GM12878 (cell line): ENCODE measurements at regions not wholly inside any gene's neighbourhood (a gene's known extent, or its start where the extent isn't known, plus 50 kb on each side); places are given as distances from the start of the nearest gene placed in this dataset.

ENCODE experiments used
- ATAC-seq: fragments of 200-7000 bp; cut with Tn5 transposase; 3 replicates; pipeline ENCODE4 v1.9.1; 2020; ENCODE audit warnings: mild to moderate bottlenecking, moderate library complexity
- BruUV-seq: library from RNA; stranded (reverse); fragments of 400-500 nt; replicated peaks from 2 replicates; lab custom pipeline; 2021; lab: Mats Ljungman, UMichigan
- CTCF ChIA-PET: fragments of 300-600 bp; sonication (Branson Sonifier 250); formaldehyde crosslinking; extraction: SDS; loops from one replicate; lab custom pipeline; 2021; ENCODE audit warnings: inconsistent platforms; lab: Yijun Ruan, JAX
- POLR2A ChIA-PET: fragments of 350-600 bp; formaldehyde crosslinking; extraction: SDS; loops from one replicate; lab custom pipeline; 2021; ENCODE audit warnings: inconsistent platforms; lab: Charles Lee
- RAD21 ChIA-PET: fragments of 300-600 bp; sonication (Branson Sonifier 250); formaldehyde crosslinking; loops from one replicate; lab custom pipeline; 2023; ENCODE audit warnings: antibody characterized with exemption; ENCODE audit not compliant: unreplicated experiment; lab: Charles Lee
- SMC1A ChIA-PET: fragments of 300-600 bp; sonication (Branson Sonifier 250); formaldehyde crosslinking; loops from one replicate; lab custom pipeline; 2023; ENCODE audit not compliant: unreplicated experiment, uncharacterized antibody; lab: Charles Lee
- DNase-seq: peaks from one replicate; pipeline ENCODE4 v3.0.0-alpha.2; 2011; ENCODE audit warnings: low read depth, low spot score
- FAIRE-seq: peaks from 3 replicates; lab custom pipeline; 2011; peaks lifted over from hg19 to GRCh38; lab: Jason Lieb, UNC
- H2AFZ ChIP-seq: 2 replicates; pipeline ENCODE4 v1.6.0; 2011; ENCODE audit warnings: low read depth, low read length, control low read depth; ENCODE audit not compliant: control insufficient read depth
- H3K27ac ChIP-seq: 2 replicates; pipeline ENCODE4 v1.5.1; 2011; ENCODE audit warnings: control low read depth; ENCODE audit not compliant: control insufficient read depth, insufficient read depth
- H3K27me3 ChIP-seq, 2 experiments: replicated peaks in 1 of 2; 2 replicates each; pipeline versions ENCODE4 v1.6.0 to v1.6.1; 2011; ENCODE audit warnings: low read length in 1 of 2; ENCODE audit not compliant: control insufficient read depth in 2 of 2, insufficient read depth in 2 of 2
- H3K36me3 ChIP-seq, 2 experiments: 2 replicates each; pipeline ENCODE4 v1.5.1; 2011; ENCODE audit warnings: low read length in 1 of 2; ENCODE audit not compliant: control insufficient read depth in 2 of 2, insufficient read depth in 2 of 2
- H3K4me1 ChIP-seq: 2 replicates; pipeline ENCODE4 v1.6.1; 2011; ENCODE audit warnings: mild to moderate bottlenecking, low read length, moderate library complexity, mixed read lengths; ENCODE audit not compliant: control insufficient read depth, insufficient read depth
- H3K4me2 ChIP-seq: 2 replicates; pipeline ENCODE4 v1.6.0; 2011; ENCODE audit warnings: control low read depth; ENCODE audit not compliant: control insufficient read depth, insufficient read depth
- H3K4me3 ChIP-seq: fragments of 200-600 bp; sonication (generic); 2 replicates; pipeline ENCODE4 v1.5.1; 2016
- H3K79me2 ChIP-seq: 2 replicates; pipeline ENCODE4 v1.6.0; 2011; ENCODE audit warnings: low read length; ENCODE audit not compliant: control insufficient read depth, insufficient read depth
- H3K9ac ChIP-seq: 2 replicates; pipeline ENCODE4 v1.8.0; 2011; ENCODE audit warnings: low read length, control low read depth, mixed read lengths; ENCODE audit not compliant: control insufficient read depth, insufficient read depth
- H3K9me3 ChIP-seq: replicated peaks from 3 replicates; pipeline ENCODE4 v1.5.1; 2011; ENCODE audit warnings: mild to moderate bottlenecking, low read length; ENCODE audit not compliant: control insufficient read depth, insufficient read depth
- H4K20me1 ChIP-seq: 2 replicates; pipeline ENCODE4 v1.6.0; 2011; ENCODE audit not compliant: control insufficient read depth, insufficient read depth
- ATF2 ChIP-seq: IDR thresholded peaks from 2 replicates; pipeline ENCODE4 v1.6.1; 2012; ENCODE audit warnings: low read length, inconsistent platforms
- DPF2 ChIP-seq: fragments of 450-650 bp; IDR thresholded peaks from 2 replicates; pipeline ENCODE4 v1.6.1; 2017; ENCODE audit warnings: mild to moderate bottlenecking
- FOXM1 ChIP-seq: IDR thresholded peaks from 2 replicates; pipeline ENCODE4 v1.6.1; 2012; ENCODE audit warnings: low read depth, mild to moderate bottlenecking, inconsistent platforms, low read length, moderate library complexity
- IKZF1 ChIP-seq: fragments of 450-650 bp; conservative IDR thresholded peaks from 2 replicates; pipeline ENCODE4 v1.6.1; 2017; ENCODE audit warnings: antibody characterized with exemption, mild to moderate bottlenecking
- KAT2A ChIP-seq: conservative IDR thresholded peaks from 2 replicates; pipeline ENCODE4 v1.6.1; 2011; ENCODE audit warnings: low read depth, low read length; ENCODE audit not compliant: control insufficient read depth
- MYC ChIP-seq: IDR thresholded peaks from 2 replicates; pipeline ENCODE4 v1.6.1; 2011; ENCODE audit warnings: mild to moderate bottlenecking, low read length, moderate library complexity, inconsistent platforms; ENCODE audit not compliant: insufficient read depth, insufficient replicate concordance, insufficient read length, severe bottlenecking
- NBN ChIP-seq: fragments of 450-650 bp; IDR thresholded peaks from 2 replicates; pipeline ENCODE4 v1.6.1; 2016
- NR2F1 ChIP-seq: fragments of 450-650 bp; conservative IDR thresholded peaks from 2 replicates; pipeline ENCODE4 v1.6.1; 2017; ENCODE audit warnings: mild to moderate bottlenecking
- PBX3 ChIP-seq: IDR thresholded peaks from 2 replicates; pipeline ENCODE4 v1.6.1; 2011; ENCODE audit warnings: mild to moderate bottlenecking, low read depth, low read length, moderate library complexity; ENCODE audit not compliant: insufficient replicate concordance
- RFX5 ChIP-seq: IDR thresholded peaks from 2 replicates; pipeline ENCODE4 v1.6.1; 2011; ENCODE audit warnings: low read depth, low read length, improper control_type of control experiment
- RUNX3 ChIP-seq: IDR thresholded peaks from 2 replicates; pipeline ENCODE4 v1.6.1; 2012; ENCODE audit warnings: low read length, inconsistent platforms
- SMC3 ChIP-seq: IDR thresholded peaks from 2 replicates; pipeline ENCODE4 v1.6.1; 2011; ENCODE audit warnings: low read length, improper control_type of control experiment, borderline replicate concordance
- SPI1 ChIP-seq: IDR thresholded peaks from 2 replicates; pipeline ENCODE4 v1.6.1; 2011; ENCODE audit warnings: low read depth, mild to moderate bottlenecking, low read length, moderate library complexity, borderline replicate concordance; ENCODE audit not compliant: insufficient read depth
- SREBF1 ChIP-seq: IDR thresholded peaks from 2 replicates; pipeline ENCODE4 v1.6.1; 2012; ENCODE audit warnings: mild to moderate bottlenecking, low read length
- SRF ChIP-seq, 2 experiments: IDR thresholded peaks; 2 replicates each; pipeline ENCODE4 v1.6.1; 2011; ENCODE audit warnings: low read depth in 2 of 2, low read length in 2 of 2, mild to moderate bottlenecking in 1 of 2, moderate library complexity in 1 of 2
- STAT3 ChIP-seq: IDR thresholded peaks from 2 replicates; pipeline ENCODE4 v1.6.1; 2011; ENCODE audit warnings: low read depth, low read length, improper control_type of control experiment
- TAF1 ChIP-seq: IDR thresholded peaks from 2 replicates; pipeline ENCODE4 v1.6.1; 2011; ENCODE audit warnings: mild to moderate bottlenecking, low read depth, low read length, borderline replicate concordance
- TCF3 ChIP-seq: IDR thresholded peaks from 2 replicates; pipeline ENCODE4 v1.6.1; 2012; ENCODE audit warnings: low read depth, mild to moderate bottlenecking, low read length, borderline replicate concordance; ENCODE audit not compliant: insufficient read depth
- USF2 ChIP-seq: IDR thresholded peaks from 2 replicates; pipeline ENCODE4 v1.6.1; 2011; ENCODE audit warnings: low read depth, low read length, improper control_type of control experiment, borderline replicate concordance
- WRNIP1 ChIP-seq: IDR thresholded peaks from 2 replicates; pipeline ENCODE4 v1.6.1; 2011; ENCODE audit warnings: low read depth, low read length, improper control_type of control experiment, borderline replicate concordance
- ZBTB33 ChIP-seq: fragments of 450-650 bp; IDR thresholded peaks from 2 replicates; pipeline ENCODE4 v1.6.1; 2017; ENCODE audit warnings: mild to moderate bottlenecking
- WGBS: methylation state at CpG from one replicate; pipeline ENCODE4 v1.1.6; 2016; ENCODE audit warnings: low lambda C conversion rate; ENCODE audit not compliant: insufficient replicate concordance, insufficient coverage; ENCODE audit errors: missing lambda C conversion rate; 5-methylcytosine and 5-hydroxymethylcytosine counted together
- in situ Hi-C: fragments of 300-500 bp; cut with MboI; formaldehyde crosslinking; loops from 9 replicates; pipeline ENCODE4 v1.14.3; 2018; ENCODE audit warnings: mixed read lengths
- intact Hi-C: fragments of 100-400 bp; cut with micrococcal nuclease; formaldehyde crosslinking; loops from one replicate; pipeline ENCODE4 v1.14.2; 2022; ENCODE audit not compliant: unreplicated experiment

GRCh38 chr1:116191294-116191693 is 80.1 kb downstream of the MAB21L3 start (continued):
- TF ChIP-seq SPI1 (no peak), IKZF1 (no peak), KAT2A (no peak), FOXM1 (no peak), MYC (no peak), PBX3 (no peak), DPF2 (no peak)

GRCh38 chr1:116193768-116194167 is 82.6 kb downstream of the MAB21L3 start:
- DNase-seq (no peak), ATAC-seq (no peak), FAIRE-seq (no peak)
- no peaks in the 10 kb centered on the region; a peak in 1 of 4 replicates for H3K27me3 ChIP-seq
- H3K36me3 ChIP-seq, result no peaks in the 10 kb centered on the region
- ChIA-PET RAD21 (interaction anchor here (2.3 kb wide), 1 partner anchor 291 kb away, joined by 6 read pairs; no protein-coding TSS in a partner anchor), POLR2A (no interaction called here), CTCF (interaction anchor here (2.4 kb wide), 1 partner anchor 291 kb away, joined by 8 read pairs; no protein-coding TSS in a partner anchor), SMC1A (interaction anchor here (0.6 to 1.0 kb wide), 3 partner anchors 10 to 142 kb away, joined by 3 read pairs; no protein-coding TSS in a partner anchor)
- H3K4me2 ChIP-seq, result no peak overlapping the region
- H3K4me3 ChIP-seq, result no peak overlapping the region
- no peak overlapping the region for H3K9ac ChIP-seq
- no peaks in the 10 kb centered on the region for H4K20me1 ChIP-seq
- no peak overlapping the region for H3K27ac ChIP-seq
- H3K9me3 ChIP-seq, result no peaks in the 10 kb centered on the region
- no peaks in the 10 kb centered on the region for H3K79me2 ChIP-seq
- H2AFZ ChIP-seq, result no peak overlapping the region
- WGBS, result 98% methylated on average over 2 of the region's 2 CpGs
- BruUV-seq, result no TSS peak
- no peaks in the 10 kb centered on the region for H3K4me1 ChIP-seq
- in situ Hi-C loops, result no loop called here
- intact Hi-C loops, result no loop called here
- TF ChIP-seq TAF1 (no peak), SRF (IDR thresholded peaks at IDR 0.05; ENCODE audit: low read depth in 2 of 2, low read length in 2 of 2) (no peak), TCF3 (no peak), SMC3 (no peak), NR2F1 (no peak), WRNIP1 (no peak), STAT3 (no peak), USF2 (no peak), DPF2 (no peak), RUNX3 (no peak), NBN (no peak), SREBF1 (no peak), ZBTB33 (no peak), RFX5 (no peak), ATF2 (no peak)
